GM21423 (cell line): ENCODE measurements at regions not wholly inside any gene's neighbourhood (a gene's known extent, or its start where the extent isn't known, plus 50 kb on each side); places are given as distances from the start of the nearest gene placed in this dataset.

ENCODE experiments used
- ATAC-seq: cut with Tn5 transposase; IDR thresholded peaks from one replicate; pipeline ENCODE4 v1.9.1; 2021; ENCODE audit warnings: mild to moderate bottlenecking, moderate library complexity; ENCODE audit not compliant: unreplicated experiment

DNA sequence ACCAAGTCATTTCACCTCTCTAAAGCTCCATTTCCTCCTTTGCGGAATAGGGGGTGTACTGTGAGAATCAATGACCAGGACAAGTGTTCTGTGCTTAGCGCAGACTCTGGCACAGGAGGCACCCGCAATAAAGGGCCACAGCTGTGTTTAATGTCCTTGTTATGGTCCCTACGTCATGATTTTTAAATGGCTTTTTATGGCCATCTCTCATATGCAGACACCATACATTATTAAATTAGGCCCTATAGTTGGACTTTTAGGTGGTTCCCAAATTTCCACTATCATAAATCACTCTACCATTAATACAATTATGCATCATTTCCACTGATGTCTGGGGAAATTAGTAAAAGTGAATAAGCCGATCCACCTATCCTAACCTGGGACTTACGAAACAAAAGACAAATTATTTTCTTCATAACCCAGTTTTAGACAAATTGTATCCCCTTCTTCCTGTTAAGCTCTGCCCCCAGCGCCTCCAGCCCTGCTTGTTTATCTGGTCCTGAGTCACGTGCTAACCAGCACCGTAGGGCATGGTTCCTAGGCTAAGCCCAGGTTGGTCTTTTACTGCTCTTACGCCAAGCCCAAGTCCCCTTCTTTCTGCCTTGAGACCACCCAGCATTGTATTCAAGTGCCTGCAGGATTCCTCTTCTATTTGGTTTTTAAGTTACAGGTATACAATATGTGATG is 278.3 kb downstream of the SHQ1 start:
- no peak for ATAC-seq

DNA sequence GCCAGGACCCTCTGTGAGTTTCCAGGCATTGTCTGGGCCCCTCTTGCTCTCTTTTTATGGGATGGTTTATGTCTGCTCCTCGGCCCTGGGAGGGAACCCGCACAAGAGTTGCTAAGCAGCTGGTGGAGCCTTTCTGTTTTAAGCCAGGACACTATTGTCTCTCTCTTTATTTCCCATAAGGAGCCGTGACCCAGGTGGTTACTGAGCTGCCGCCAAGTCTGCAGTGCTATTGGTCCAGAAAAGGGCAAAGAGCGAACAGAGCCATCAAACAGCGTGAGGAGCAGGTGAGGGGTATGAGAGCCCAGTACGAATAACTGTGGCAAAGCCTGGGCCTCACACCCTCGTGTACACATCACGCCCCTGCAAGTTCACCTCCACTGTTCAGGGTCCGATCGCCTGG is 280.2 kb downstream of the SHQ1 start:
- no peak for ATAC-seq

DNA sequence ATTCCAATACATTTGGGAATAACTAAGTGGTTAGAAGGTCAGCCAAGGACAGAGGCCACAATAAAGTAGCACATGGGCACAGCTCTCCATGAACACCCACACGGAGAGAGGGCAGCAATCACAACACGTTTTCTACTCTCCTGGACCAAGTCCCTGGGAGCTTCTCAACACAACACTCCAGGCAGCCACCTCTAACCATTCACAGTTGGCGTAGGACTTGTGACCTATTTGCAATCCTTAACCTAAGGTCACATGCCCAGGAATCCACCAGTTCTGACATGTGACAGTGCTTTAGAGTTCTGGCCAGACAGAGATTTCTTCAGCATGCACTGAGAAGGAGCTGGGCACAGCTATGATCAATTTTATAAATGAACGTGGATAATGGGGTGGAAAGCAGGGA is 280.8 kb downstream of the SHQ1 start:
- no peak for ATAC-seq

DNA sequence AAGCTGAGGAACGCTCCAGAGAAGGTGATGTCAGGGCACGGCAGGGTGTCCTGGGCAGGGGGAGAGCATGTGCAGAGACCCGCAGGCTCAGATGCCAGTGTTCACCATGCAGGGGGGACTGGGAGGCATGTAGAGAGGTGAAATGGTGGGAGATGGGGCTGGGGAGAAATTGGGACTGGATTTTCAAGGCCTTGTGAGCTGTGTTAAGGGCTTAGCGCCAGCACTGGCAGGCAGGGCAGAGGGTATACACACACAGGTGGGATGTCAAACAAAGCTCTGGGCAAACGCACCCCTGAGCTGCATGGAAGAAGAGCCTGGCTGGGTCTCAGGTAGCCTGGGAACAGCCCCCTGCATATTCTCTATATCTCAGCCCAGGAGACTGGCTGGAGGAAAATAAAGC is 282.7 kb downstream of the SHQ1 start:
- no peak for ATAC-seq

DNA sequence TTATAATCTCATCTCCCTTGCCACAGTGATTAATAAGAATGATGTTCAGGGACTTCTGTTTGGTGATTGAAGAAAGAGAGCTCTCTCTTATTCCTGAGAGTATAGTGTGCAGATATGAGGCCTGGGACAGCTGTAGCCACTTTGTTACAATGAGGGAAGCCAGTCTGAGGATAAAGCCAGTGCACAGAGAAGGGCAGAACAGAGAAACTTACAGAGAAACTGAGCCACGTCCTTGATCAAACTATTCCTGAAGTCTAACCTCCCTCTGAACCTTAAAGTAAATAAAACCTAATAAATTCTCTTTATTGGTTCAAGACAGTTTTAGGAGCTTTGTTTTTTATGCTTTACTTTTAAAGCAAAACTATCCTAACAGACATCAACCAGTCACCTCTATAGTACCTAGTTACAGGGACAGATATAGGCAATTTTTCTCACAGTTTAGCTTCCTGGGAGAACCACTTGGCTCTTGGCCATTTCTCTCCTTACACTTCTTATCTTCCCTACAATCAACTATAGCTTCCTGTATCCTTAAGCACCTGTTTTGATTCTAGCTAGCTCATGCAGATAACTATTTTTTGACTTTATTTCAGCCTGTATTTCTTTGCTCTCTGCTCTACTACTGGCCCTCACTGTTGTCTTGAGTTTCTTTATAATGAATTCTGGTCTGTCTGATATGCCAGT is 284.4 kb downstream of the SHQ1 start:
- ATAC-seq = no peak

DNA sequence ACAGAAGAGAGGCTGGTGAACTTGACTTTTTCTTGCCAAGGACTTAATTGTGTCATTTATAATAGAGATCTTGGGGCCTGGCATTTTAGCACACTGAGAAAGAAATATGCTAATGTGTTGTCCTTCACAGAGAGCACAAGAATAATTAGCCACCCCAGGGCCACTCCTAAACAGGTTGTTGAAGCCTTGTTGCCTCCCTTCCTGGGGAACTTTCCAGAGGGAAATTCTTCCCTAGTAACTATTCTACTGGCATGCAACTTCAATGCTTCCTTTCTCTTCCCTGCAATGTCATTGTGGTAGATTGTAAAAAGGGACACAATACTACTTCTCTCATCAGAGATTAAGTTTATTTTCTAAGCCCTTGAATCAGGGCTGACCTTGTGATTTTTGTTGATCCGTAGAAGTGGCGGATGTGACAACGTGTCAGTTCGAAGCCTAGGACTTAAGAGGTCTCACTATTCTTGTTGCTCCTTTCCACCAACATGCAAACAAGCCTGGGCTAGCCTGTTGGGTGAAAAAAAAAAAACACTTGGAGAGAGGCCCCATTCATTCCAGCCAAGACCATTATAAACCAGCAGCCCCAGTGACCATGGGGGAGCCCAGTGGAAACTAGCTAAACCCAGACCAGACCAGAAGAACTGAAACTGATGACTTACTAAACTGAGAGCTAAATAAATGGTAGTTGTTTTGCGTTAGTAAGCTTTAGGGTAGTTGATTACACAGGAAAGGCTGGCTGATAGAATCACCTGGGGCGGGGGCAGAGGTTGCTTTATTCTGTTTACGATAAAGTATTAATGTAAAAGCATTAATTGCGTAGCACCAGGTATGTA is 287.2 kb downstream of the SHQ1 start:
- ATAC-seq = no peak

DNA sequence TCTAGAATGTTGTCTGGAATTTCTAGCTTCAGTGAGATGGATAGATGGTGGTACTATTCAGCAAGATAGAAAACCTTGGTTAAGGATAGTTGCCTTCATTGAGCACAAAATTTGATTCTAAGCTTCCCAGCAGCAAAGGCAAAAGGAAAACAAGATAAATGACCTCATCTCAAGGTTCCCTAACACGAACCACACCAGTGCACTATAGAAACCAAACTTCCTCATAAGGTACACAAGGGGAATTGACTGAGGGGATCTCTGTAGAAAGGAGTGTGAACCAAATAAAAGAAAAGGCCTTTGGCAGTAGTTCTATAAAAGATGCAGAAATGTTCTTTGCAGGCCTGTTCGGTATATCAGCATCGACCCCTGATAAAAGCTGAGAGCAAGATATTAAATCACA is 288.9 kb downstream of the SHQ1 start:
- ATAC-seq = no peak

DNA sequence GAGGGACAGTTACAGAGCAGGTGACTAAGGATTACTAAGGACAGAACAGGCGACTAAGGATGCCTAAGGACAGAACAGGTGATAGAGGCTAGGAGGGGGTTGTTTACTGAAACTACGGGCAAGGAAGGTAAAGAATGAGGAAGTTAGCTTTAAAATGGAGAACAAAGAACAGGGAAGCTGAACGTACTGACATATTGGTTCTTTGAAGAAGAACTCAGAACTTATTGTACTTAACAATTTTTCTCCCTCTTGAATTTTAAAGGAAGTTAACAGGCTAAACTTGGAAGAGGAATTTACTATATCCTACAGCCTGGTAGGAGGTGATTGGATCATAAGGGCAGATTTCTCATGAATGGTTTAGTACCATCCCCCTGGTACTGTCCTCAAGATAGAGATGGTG is 290.2 kb downstream of the SHQ1 start:
- ATAC-seq = no peak

DNA sequence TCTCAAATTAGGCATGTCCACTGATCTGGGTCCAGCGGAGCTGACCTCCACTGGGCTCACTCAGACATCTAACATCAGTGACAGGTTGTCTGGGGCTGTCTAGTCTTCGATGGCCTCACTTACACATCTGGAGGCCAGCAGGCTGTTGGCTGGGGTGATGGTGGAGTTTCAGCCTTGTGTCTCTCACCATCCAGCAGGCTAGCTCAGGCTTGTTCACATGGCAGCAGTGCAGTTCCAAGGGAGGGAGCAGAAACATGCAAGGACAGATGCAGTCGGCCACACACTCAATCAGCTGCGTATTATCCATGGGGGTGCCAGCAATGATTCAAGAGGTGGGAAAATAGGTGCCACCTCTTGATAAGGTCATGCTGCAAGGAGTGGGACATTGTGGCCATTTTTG is 292.5 kb downstream of the SHQ1 start:
- ATAC-seq = no peak

DNA sequence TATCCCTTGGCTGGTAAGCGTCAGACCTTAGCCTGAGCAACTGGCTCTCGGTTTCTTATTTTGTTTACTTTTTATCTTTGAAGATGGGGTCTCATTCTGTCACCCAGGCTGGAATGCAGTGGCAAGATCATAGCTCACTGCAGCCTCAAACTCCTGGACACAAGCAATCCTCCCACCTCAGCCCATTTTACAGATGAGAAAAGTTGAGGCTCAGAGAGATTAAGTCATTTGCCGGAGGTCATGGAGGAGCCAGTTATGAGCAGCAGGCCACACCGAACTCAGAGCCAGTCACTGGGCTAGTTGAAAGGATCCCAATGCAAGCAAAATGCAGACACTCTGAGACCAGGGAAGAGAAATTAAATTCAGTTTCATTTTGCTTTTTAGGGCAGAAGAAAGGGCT is 293.6 kb downstream of the SHQ1 start:
- ATAC-seq = no peak

DNA sequence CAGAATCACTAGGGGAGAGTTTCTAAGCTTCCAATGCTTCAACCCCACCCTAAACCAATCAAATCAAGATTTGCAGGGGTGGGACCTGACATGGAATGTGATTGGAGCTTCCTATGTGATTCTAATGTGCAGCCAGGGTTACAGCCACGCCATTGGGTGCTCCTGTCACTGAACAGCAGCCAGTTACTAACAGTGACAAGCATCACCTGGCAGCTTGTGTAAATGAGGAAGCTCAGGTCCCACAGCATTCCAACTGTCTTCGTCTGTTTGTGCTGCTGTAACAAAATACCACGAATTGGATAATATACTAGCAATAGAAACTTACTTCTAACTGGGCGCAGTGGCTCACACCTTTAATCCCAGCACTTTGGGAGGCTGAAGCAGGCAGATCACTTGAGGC is 294.9 kb downstream of the SHQ1 start:
- ATAC-seq = no peak

DNA sequence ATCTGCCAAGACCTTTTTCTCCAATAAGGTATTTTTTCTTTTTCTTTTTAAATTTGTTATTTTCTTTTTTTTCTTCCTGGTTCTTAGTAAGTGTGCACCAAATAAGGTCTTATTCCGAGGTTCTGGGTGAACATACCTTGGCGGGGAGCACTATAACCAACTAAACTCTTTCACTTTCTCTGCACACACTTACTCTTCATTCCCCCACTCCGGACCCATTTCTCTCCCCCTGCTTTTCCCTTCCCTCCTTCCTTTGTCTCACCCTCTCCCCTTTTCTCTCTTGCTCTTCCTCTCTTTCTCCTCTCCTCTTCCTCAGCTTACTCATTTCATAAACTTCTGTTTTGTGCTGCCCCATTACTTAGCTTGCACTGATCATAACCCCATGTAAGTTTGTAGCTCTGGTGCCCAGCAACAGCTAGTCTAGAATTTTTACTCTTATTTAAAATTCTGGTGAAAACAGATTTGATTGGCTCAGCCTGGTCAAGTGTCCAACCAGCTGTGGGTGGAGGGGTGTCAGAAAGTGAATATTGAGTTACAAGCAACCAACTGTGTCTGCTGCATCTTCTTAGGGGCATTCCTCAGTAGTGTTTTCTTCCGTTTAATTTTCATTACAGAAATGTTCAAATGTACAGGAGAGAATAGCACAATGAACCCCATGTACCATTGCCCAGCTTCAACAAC is 297.5 kb downstream of the SHQ1 start:
- ATAC-seq = no peak

DNA sequence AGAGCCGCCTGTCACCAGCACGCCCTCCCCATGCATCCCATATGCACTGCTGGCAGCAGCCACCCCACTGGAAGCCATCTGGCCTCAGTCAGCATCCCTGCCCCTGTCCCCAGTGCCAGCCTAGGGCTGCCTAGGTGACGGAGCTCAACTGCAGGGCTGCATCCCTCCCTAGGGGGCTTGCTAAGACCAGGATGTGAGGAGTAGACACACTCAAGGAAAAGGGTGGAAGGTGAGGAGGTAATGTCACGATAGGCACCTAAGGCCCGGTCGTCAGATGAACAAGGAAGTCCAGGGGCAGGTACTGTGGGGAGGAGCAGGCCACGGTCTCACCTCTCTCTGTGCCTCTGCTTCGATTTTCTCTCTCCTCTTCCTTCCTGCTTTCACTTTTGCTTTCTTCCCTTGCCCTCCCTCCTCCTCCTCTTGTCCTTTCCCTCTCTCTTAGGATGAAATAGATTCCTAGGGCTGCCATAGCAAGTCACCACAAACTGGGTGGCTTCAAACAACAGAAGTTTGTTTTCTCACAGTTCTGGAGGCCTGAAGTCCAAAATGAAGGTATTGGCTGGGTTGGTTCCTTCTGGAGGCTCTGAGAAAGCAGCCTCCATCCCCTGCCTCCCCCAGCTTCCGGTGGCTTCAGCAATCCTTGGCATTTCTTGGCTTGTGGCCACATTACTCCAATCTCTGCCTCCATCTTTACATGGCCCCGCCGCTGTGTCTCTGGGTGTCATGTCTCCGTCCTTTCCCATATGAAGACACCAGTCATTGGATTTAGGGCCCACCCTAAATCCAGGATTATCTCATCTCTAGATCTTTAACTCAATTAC is 298.3 kb downstream of the SHQ1 start:
- ATAC-seq = no peak

DNA sequence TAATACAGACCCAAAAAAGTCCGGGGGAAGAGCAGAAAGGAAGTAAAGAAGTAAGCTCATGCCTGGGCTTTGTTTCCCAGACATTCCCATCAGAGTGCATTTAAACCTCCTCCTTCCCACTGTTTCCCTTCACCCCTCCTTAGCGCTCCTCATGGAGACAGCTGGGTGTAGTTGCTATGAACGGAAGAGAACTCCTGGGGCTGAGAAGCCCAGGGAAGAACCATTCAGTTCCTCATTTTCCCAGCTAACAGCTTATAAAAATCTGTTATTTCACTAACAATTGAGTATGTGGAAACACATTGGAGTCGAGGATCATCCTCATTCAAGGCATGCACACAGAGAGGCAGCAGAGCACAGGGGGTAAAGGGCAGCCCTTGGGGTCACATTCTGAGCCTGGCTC is 299.3 kb downstream of the SHQ1 start:
- no peak for ATAC-seq

DNA sequence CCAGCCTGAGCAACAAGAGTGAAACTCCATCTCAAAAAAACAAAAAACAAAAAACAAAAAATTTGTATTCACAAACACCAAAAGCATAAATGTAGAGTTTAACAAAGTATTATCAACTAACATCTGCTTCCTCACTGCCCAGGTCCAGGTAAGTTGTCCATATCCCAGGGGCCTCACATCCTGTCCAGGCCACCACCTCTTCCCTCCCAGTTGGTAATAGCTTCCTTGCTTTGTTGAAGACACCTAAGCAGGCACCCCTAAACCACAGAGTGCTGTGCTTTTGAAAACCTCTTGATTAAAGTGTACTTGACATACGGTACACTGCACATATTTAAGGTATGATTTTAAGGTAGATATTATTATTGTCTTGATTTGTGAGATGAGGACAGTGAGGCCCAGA is 299.8 kb downstream of the SHQ1 start:
- no peak for ATAC-seq

DNA sequence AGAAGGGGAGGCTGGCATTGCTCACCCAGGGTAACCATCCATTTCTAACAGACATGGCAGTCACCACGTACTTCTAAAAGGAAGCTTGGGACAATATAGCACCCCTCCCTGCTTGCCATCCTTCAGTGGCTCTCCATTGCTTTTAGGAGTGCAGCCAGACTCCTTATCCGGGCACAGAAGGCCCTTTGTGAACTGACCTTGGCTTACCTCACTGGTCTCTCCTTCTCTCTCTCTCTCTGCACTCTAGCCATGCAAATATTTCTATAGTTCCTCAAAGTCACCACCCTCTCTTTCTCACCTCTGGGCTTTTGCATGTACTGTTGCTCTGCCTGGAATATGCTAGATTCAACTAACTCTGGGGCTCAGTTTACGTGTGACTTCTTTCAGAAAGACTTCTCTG is 301.1 kb downstream of the SHQ1 start:
- ATAC-seq = no peak

DNA sequence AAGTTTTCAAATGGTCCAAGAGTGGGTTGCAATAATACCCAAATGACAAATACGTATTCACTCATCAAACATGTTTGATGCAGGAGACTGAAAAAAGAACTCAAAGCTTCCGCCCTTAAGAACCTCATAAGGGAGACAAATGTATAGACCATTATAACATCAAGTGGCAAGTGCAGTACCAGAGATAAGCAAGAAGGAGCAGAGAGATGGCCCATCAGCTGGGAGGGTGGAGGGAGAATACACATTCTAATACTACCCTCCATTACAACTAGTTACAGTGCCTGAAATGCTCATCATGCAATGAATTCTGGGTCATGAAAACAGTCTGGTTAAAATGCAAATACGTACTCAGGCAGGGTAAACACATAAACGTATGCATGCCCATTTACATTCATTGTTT is 304.0 kb downstream of the SHQ1 start:
- no peak for ATAC-seq

DNA sequence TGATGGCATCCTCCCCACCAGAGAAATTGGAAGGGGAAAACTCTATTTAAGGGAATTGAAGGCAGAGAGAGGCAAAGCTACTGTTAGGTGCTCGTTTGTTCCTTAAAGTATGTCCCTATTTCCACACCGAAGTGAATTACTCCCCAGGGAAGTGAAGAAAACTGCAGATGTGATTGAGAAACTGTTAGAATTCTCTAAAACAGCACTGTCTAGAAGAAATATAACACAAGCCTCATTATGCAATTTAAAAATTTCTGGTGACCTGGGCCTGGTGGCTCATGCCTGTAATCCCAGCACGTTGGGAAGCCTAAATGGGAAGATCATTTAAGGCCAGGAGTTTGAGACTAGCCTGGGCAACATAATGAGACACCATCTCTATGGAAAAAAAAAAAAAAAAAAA is 305.0 kb downstream of the SHQ1 start:
- no peak for ATAC-seq

DNA sequence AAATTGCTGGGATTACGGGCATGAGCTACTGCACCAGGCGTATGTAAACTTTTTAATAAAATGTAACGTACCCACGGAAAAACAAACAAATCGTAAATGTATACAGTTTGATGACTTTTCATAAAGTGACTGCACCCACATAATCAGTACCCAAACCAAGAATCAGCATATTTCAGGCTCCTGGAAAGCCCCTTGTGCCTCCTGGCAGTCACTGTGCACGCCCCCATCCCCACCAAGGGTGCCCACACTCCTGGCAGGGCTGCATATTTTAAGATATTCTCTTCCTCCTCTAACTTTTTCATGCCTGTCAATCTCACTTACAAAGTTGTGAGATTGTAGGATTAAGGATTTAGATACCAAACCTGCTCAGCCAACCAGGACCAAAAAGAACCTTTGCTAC is 305.5 kb downstream of the SHQ1 start:
- ATAC-seq = no peak

DNA sequence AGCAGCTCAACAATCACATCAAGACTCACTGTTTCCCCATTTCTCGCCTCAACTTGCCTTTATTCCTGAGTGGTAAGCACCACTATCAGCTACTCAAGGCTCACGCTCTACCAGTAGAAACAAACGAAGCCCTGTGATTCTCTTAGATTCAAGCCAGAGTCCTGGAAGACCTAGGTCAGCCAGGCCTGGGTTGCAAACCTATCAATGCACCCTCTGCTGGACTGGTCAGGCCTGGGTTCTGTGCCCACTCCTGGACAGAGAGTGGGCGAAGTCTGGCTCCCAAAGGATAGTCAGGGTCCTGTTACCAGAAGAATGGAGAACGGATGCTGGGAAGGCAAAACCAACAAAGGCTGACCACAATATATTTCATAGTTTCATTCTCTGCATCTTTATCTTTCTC is 308.4 kb downstream of the SHQ1 start:
- ATAC-seq = no peak
